Tibial nerve (tissue), 4 donors: ENCODE measurements at regions not wholly inside any gene's neighbourhood (a gene's known extent, or its start where the extent isn't known, plus 50 kb on each side); places are given as distances from the start of the nearest gene placed in this dataset.

Source experiments
- DNase-seq, 2 donors: peaks; one replicate each; pipeline ENCODE4 v3.0.0-alpha.2; 2019; ENCODE audit warnings: low spot score in 2 of 2
- H3K27ac ChIP-seq, 4 donors: fragments of 200-600 bp; sonication (generic) in 3 of 4; one replicate each; pipeline ENCODE4 v1.5.1; 2017 to 2019; ENCODE audit warnings: mild to moderate bottlenecking in 1 of 4
- H3K27me3 ChIP-seq, 2 donors: fragments of 200-600 bp; sonication (generic) in 1 of 2; one replicate each; pipeline versions ENCODE4 v1.5.1 to v1.6.0; 2017 to 2019
- H3K36me3 ChIP-seq, 3 donors: fragments of 200-600 bp; sonication (generic); one replicate each; pipeline ENCODE4 v1.5.1; 2018 to 2019
- H3K4me1 ChIP-seq, 4 donors: fragments of 200-600 bp; sonication (generic) in 3 of 4; one replicate each; pipeline ENCODE4 v1.5.1; 2017 to 2019
- H3K4me3 ChIP-seq, 4 donors: fragments of 200-600 bp; sonication (generic) in 3 of 4; one replicate each; pipeline ENCODE4 v1.5.1; 2017 to 2019; ENCODE audit warnings: mild to moderate bottlenecking in 1 of 4, moderate library complexity in 1 of 4
- H3K9me3 ChIP-seq, 4 donors: fragments of 200-600 bp; sonication (generic) in 3 of 4; one replicate each; pipeline ENCODE4 v1.5.1; 2017 to 2019
- EP300 ChIP-seq, 2 donors: sonication (generic); formaldehyde crosslinking; IDR thresholded peaks; one replicate each; pipeline ENCODE4 v1.6.1; 2017; ENCODE audit warnings: antibody characterized with exemption in 2 of 2, mild to moderate bottlenecking in 1 of 2
- POLR2A ChIP-seq, 2 donors: fragments of 450-650 bp; IDR thresholded peaks; one replicate each; pipeline ENCODE4 v1.6.1; 2017; ENCODE audit warnings: antibody characterized with exemption in 2 of 2, mild to moderate bottlenecking in 2 of 2, moderate library complexity in 2 of 2
- WGBS, 2 donors: methylation state at CpG; one replicate each; pipeline ENCODE4 v1.1.5; 2018; 5-methylcytosine and 5-hydroxymethylcytosine counted together
- TF ChIP-seq, protein P1 (sequence below), 5 experiments: fragments of 200-600 bp in 3 of 5; fragments of 450-650 bp in 2 of 5; sonication (generic) in 3 of 5; IDR thresholded peaks; one replicate each; pipeline ENCODE4 v1.5.1; 2016 to 2019; ENCODE audit warnings: antibody characterized with exemption in 5 of 5, mild to moderate bottlenecking in 3 of 5, moderate library complexity in 2 of 5

DNA sequence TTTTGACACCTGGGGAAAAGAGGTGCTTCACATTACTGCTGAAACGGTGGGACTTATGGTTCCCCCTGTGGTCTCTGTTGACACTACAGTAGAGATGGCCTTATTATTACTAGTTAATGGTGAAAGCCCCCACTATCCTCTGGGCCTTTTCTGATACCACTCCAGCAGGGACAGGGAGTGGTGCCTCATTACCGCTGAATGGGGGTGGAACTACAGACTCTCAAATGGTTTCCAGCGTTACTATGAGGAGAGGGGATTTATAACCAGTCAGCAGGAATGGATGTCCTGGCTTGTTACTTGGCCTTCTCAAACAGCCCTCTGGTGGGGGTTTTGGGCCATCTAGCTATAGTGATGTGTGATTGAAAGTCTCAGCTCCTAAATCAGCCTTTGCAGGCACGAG lies 96.7 kb upstream of the DIAPH3 start:
- Histone ChIP-seq H3K4me3 (no peak overlapping the region), H3K9me3 (peaks cover 0 to 11% (median 0%) of the 10 kb centered on the region in 4 donors), H3K4me1 (no peaks in the 10 kb centered on the region), H3K36me3 (no peaks in the 10 kb centered on the region), H3K27me3 (no peaks in the 10 kb centered on the region), H3K27ac (no peak overlapping the region)
- TF ChIP-seq EP300 (IDR thresholded peaks at IDR 0.05) (no peak), POLR2A (IDR thresholded peaks at IDR 0.05) (no peak)
- TF ChIP-seq, protein P1, sequence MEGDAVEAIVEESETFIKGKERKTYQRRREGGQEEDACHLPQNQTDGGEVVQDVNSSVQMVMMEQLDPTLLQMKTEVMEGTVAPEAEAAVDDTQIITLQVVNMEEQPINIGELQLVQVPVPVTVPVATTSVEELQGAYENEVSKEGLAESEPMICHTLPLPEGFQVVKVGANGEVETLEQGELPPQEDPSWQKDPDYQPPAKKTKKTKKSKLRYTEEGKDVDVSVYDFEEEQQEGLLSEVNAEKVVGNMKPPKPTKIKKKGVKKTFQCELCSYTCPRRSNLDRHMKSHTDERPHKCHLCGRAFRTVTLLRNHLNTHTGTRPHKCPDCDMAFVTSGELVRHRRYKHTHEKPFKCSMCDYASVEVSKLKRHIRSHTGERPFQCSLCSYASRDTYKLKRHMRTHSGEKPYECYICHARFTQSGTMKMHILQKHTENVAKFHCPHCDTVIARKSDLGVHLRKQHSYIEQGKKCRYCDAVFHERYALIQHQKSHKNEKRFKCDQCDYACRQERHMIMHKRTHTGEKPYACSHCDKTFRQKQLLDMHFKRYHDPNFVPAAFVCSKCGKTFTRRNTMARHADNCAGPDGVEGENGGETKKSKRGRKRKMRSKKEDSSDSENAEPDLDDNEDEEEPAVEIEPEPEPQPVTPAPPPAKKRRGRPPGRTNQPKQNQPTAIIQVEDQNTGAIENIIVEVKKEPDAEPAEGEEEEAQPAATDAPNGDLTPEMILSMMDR (IDR thresholded peaks at IDR 0.05): no peak
- 51 to 54% methylated on average over 4 of the region's 4 CpGs for WGBS, 2 donors
- no peak for DNase-seq

DNA sequence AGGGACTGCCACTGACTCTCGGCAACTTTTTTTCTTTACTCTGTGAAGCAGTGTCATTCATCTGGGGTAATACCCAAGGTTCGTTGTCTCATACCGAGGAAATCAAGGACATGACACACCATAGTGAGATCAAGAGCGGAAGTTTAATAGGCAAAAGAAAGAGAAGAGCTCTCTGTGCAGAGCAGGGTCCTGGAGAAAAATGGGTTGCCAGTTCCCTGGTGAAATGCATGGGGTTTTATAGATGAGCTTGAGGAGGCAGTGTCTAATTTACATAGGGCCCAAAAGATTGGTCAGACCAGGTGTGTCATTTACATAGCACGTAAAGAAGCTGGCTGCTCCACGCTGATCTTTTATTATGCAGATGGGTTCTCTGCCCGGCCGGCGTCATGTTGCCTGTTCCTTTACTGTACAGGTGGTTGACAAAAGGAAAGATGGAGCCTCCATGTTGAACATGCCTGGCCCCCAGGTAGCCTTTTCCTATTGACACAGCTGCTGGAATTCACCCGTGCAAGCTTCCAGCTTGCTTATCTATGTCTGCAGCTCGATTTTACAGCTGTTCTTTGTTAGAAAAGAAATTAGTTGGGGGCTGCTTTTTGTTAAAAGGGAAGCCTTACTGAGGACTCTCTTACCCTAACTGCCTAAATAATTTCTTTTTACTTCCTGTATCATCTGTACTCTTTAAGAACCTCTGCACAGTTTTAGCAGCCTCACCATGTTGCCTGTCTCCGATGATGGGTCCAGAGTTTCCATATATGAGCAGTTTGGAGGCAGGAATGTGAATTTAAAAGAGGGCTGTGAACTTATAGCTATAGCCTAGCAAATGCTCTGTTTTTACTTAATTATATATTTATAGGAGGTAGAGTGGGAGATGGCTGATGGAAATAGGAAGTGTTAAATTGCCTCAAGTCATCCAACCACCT lies 98.0 kb upstream of the DIAPH3 start:
- WGBS, 2 donors: 53 to 60% methylated on average over 12 of the region's 12 CpGs
- Histone ChIP-seq H3K4me1 (no peaks in the 10 kb centered on the region), H3K27ac (no peak overlapping the region), H3K27me3 (no peaks in the 10 kb centered on the region), H3K9me3 (peaks cover 0 to 6% (median 0%) of the 10 kb centered on the region in 4 donors), H3K36me3 (no peaks in the 10 kb centered on the region), H3K4me3 (no peak overlapping the region)
- DNase-seq: no peak
- TF ChIP-seq EP300 (IDR thresholded peaks at IDR 0.05) (no peak), POLR2A (IDR thresholded peaks at IDR 0.05) (no peak)
- TF ChIP-seq, protein P1 (IDR thresholded peaks at IDR 0.05): no peak

DNA sequence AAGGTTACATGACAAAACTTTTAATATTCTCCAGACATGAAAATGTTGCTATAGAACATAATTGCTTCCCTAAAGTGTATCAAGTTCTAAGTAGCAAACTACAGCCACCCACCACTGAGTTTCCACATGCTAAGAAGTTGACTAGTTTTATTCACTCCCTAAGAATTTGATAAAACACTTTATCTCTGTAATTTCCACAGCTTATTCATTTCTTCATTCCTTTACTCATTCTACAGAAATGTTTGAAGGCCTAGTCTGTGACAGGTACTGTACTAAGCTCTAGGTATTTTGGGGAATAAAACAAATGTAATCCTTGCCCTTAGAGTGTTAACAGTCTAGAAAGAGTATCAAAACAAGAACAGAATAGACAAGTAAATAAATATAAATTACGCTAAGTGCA lies 101.8 kb upstream of the DIAPH3 start:
- Histone ChIP-seq H3K27ac (no peak overlapping the region), H3K36me3 (no peaks in the 10 kb centered on the region), H3K27me3 (no peaks in the 10 kb centered on the region), H3K9me3 (peaks cover 0 to 6% (median 0%) of the 10 kb centered on the region in 4 donors), H3K4me1 (no peaks in the 10 kb centered on the region), H3K4me3 (no peak overlapping the region)
- no peak for DNase-seq
- TF ChIP-seq EP300 (IDR thresholded peaks at IDR 0.05) (no peak), POLR2A (IDR thresholded peaks at IDR 0.05) (no peak)
- TF ChIP-seq, protein P1 (IDR thresholded peaks at IDR 0.05): no peak
- 94 to 98% methylated on average over 1 of the region's 1 CpG for WGBS, 2 donors

DNA sequence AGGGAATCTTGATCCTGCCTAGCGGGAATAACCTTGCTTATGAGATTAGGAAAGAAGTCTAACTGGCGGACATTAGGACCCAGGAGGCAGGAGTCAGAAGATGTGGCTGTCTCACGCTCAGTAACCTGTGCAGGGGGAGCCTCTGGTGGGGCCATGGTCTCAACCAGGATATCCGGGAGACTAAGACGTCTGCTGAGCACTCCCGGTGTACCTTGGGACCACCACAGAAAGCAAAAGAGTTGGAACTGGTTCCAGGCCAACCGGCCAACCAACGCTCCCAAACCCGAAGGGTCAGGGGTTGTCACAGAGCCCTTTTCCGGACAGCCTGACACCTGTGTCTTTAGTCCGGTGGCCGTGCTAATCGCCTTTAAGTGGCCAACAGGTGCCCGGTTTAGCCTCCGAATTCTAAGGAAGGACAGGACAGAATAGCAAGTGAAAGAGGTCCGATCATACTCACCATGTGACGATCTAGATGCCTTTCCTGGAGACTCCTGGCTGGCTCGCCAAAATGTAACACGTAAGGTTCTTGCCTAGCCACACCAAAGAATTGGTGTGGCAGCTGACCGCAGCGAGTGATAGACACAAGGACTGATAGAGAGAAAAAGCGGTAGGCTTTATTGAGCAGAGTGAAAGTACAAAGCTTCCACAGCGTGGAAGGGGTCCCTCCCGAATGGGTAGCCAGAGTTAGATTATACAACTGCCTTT lies 103.9 kb upstream of the DIAPH3 start:
- no peaks in the 10 kb centered on the region for H3K27me3 ChIP-seq
- H3K4me1 ChIP-seq: no peaks in the 10 kb centered on the region
- H3K36me3 ChIP-seq: no peaks in the 10 kb centered on the region
- no peak overlapping the region for H3K27ac ChIP-seq
- 54 to 69% methylated on average over 23 to 24 of the region's 24 CpGs for WGBS, 2 donors
- H3K4me3 ChIP-seq: peak overlapping the region in 3 of 4 donors; percentile 13 to 42 (median 26)
- DNase-seq: no peak
- TF ChIP-seq, protein P1 (IDR thresholded peaks at IDR 0.05): no peak
- no peak for TF ChIP-seq EP300 (IDR thresholded peaks at IDR 0.05)
- TF ChIP-seq POLR2A (IDR thresholded peaks at IDR 0.05): no peak
- peaks cover 0 to 6% (median 0%) of the 10 kb centered on the region in 4 donors for H3K9me3 ChIP-seq

DNA sequence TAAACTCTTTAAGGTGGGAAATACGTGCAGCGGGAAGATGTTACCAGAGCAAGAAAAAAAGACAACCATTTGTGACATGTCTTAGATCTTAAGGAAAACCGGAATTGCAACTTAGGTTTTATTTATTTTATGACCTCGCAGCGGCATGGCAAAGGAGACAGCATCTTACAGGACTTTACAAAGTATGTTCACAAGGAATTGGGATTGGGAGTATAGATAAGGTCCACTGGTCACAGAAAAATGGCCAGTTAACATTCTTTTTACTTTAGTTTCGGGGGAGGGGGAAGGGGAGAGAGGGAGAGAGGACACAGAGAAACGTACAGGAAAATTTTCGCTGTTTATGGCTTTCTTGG lies 104.5 kb upstream of the DIAPH3 start:
- TF ChIP-seq EP300 (IDR thresholded peaks at IDR 0.05) (no peak), POLR2A (IDR thresholded peaks at IDR 0.05) (no peak)
- TF ChIP-seq, protein P1 (IDR thresholded peaks at IDR 0.05): no peak
- no peak overlapping the region for H3K27ac ChIP-seq
- no peaks in the 10 kb centered on the region for H3K36me3 ChIP-seq
- no peaks in the 10 kb centered on the region for H3K4me1 ChIP-seq
- no peak for DNase-seq
- peaks cover 0 to 3% (median 0%) of the 10 kb centered on the region in 4 donors for H3K9me3 ChIP-seq
- no peaks in the 10 kb centered on the region for H3K27me3 ChIP-seq
- H3K4me3 ChIP-seq: peak overlapping the region in 2 of 4 donors; percentile 26 to 42
- 52 to 55% methylated on average over 8 of the region's 8 CpGs for WGBS, 2 donors
